Tibial artery (tissue), 4 donors: ENCODE measurements at regions not wholly inside any gene's neighbourhood (a gene's known extent, or its start where the extent isn't known, plus 50 kb on each side); places are given as distances from the start of the nearest gene placed in this dataset.

Source experiments
- DNase-seq, 2 donors: peaks; one replicate each; pipeline ENCODE4 v3.0.0-alpha.2; 2019
- H3K27ac ChIP-seq, 2 donors: fragments of 200-600 bp; sonication (generic) in 1 of 2; 1 replicate in 1 of 2; 2 replicates in 1 of 2; pipeline ENCODE4 v1.5.1; 2018 to 2019; ENCODE audit warnings: mild to moderate bottlenecking in 1 of 2
- H3K27me3 ChIP-seq, 2 donors: fragments of 200-600 bp; sonication (generic) in 1 of 2; one replicate each; pipeline versions ENCODE4 v1.5.1 to v1.6.0; 2016 to 2019
- H3K36me3 ChIP-seq, 3 donors: fragments of 200-600 bp; sonication (generic) in 2 of 3; one replicate each; pipeline ENCODE4 v1.5.1; 2016 to 2019; ENCODE audit warnings: mild to moderate bottlenecking in 2 of 3
- H3K4me1 ChIP-seq, 4 donors: fragments of 200-600 bp; sonication (generic) in 2 of 4; 1 replicate in 3 of 4; 2 replicates in 1 of 4; pipeline ENCODE4 v1.5.1; 2016 to 2019
- H3K4me3 ChIP-seq, 2 donors: fragments of 200-600 bp; sonication (generic) in 1 of 2; 1 replicate in 1 of 2; 2 replicates in 1 of 2; pipeline ENCODE4 v1.5.1; 2018 to 2019; ENCODE audit warnings: mild to moderate bottlenecking in 2 of 2
- H3K9me3 ChIP-seq, 3 donors: fragments of 200-600 bp; sonication (generic) in 1 of 3; one replicate each; pipeline ENCODE4 v1.5.1; 2016 to 2019
- CTCF ChIP-seq, 2 experiments: fragments of 200-600 bp in 1 of 2; fragments of 450-650 bp in 1 of 2; IDR thresholded peaks; one replicate each; pipeline ENCODE4 v1.5.1; 2017 to 2019; ENCODE audit warnings: antibody characterized with exemption in 2 of 2, mild to moderate bottlenecking in 1 of 2, moderate library complexity in 1 of 2
- intact Hi-C: fragments of 100-400 bp; cut with DNase I; formaldehyde crosslinking; loops from one replicate; pipeline ENCODE4 v1.15.0; 2023; ENCODE audit warnings: low total_unique reads

GRCh38 chr4:35644591-35644990 lies 599.7 kb downstream of the ARAP2 start:
- Histone ChIP-seq H3K36me3 (no peaks in the 10 kb centered on the region), H3K4me3 (no peak overlapping the region), H3K4me1 (no peaks in the 10 kb centered on the region), H3K27ac (no peak overlapping the region), H3K27me3 (no peaks in the 10 kb centered on the region), H3K9me3 (no peaks in the 10 kb centered on the region)
- TF ChIP-seq CTCF (IDR thresholded peaks at IDR 0.05): no peak
- intact Hi-C loops: no loop called here
- DNase-seq: no peak

- intact Hi-C loops: no loop called here
- no peaks in the 10 kb centered on the region for H3K36me3 ChIP-seq
- H3K9me3 ChIP-seq: no peaks in the 10 kb centered on the region
- no peak for DNase-seq
- H3K4me1 ChIP-seq: no peaks in the 10 kb centered on the region
- no peaks in the 10 kb centered on the region for H3K27me3 ChIP-seq
- no peak overlapping the region for H3K4me3 ChIP-seq
- no peak for TF ChIP-seq CTCF (IDR thresholded peaks at IDR 0.05)
- H3K27ac ChIP-seq: no peak overlapping the region
These were observed 595.3 kb downstream of the ARAP2 start for GRCh38 chr4:35649011-35649410.

- Histone ChIP-seq H3K4me1 (no peaks in the 10 kb centered on the region), H3K27ac (no peak overlapping the region), H3K4me3 (no peak overlapping the region), H3K9me3 (no peaks in the 10 kb centered on the region), H3K36me3 (no peaks in the 10 kb centered on the region), H3K27me3 (no peaks in the 10 kb centered on the region)
- TF ChIP-seq CTCF (IDR thresholded peaks at IDR 0.05): no peak
- DNase-seq: no peak
- intact Hi-C loops: no loop called here
These were observed 594.5 kb downstream of the ARAP2 start for GRCh38 chr4:35649778-35650177.

- H3K27ac ChIP-seq: no peak overlapping the region
- intact Hi-C loops: no loop called here
- no peak for DNase-seq
- no peak overlapping the region for H3K4me3 ChIP-seq
- H3K4me1 ChIP-seq: no peaks in the 10 kb centered on the region
- H3K36me3 ChIP-seq: no peaks in the 10 kb centered on the region
- no peak for TF ChIP-seq CTCF (IDR thresholded peaks at IDR 0.05)
- no peaks in the 10 kb centered on the region for H3K9me3 ChIP-seq
- H3K27me3 ChIP-seq: no peaks in the 10 kb centered on the region
These were observed 592.1 kb downstream of the ARAP2 start for GRCh38 chr4:35652197-35652596.

- DNase-seq: no peak
- no peak for TF ChIP-seq CTCF (IDR thresholded peaks at IDR 0.05)
- no peak overlapping the region for H3K4me3 ChIP-seq
- no peaks in the 10 kb centered on the region for H3K36me3 ChIP-seq
- no peaks in the 10 kb centered on the region for H3K27me3 ChIP-seq
- H3K27ac ChIP-seq: no peak overlapping the region
- intact Hi-C loops: no loop called here
- no peaks in the 10 kb centered on the region for H3K4me1 ChIP-seq
- H3K9me3 ChIP-seq: no peaks in the 10 kb centered on the region
These were observed 590.9 kb downstream of the ARAP2 start for GRCh38 chr4:35653451-35653850.

GRCh38 chr4:35673137-35673536 lies 571.2 kb downstream of the ARAP2 start:
- H3K36me3 ChIP-seq: no peaks in the 10 kb centered on the region
- TF ChIP-seq CTCF (IDR thresholded peaks at IDR 0.05): no peak
- H3K27me3 ChIP-seq: no peaks in the 10 kb centered on the region
- intact Hi-C loops: no loop called here
- no peak for DNase-seq
- H3K4me1 ChIP-seq: no peaks in the 10 kb centered on the region
- no peak overlapping the region for H3K27ac ChIP-seq
- H3K9me3 ChIP-seq: no peaks in the 10 kb centered on the region
- no peak overlapping the region for H3K4me3 ChIP-seq
